DND-41 (cell line): ENCODE measurements at regions not wholly inside any gene's neighbourhood (a gene's known extent, or its start where the extent isn't known, plus 50 kb on each side); places are given as distances from the start of the nearest gene placed in this dataset.

ENCODE experiments used
- ATAC-seq: fragments of 200-7000 bp; cut with Tn5 transposase; 3 replicates; pipeline ENCODE4 v1.9.1; 2021; ENCODE audit warnings: low read depth; ENCODE audit not compliant: insufficient read depth
- DNase-seq: peaks from one replicate; pipeline ENCODE4 v3.0.0-alpha.2; 2020
- H2AFZ ChIP-seq: 2 replicates; pipeline ENCODE4 v1.6.0; 2012; ENCODE audit warnings: low read depth, low read length
- H3K27ac ChIP-seq: 2 replicates; pipeline ENCODE4 v1.5.1; 2012; ENCODE audit warnings: low read length, inconsistent platforms
- H3K27me3 ChIP-seq: fragments of 200-600 bp; sonication (generic); 2 replicates; pipeline ENCODE4 v1.6.0; 2012; ENCODE audit warnings: low read length, mild to moderate bottlenecking, inconsistent platforms; ENCODE audit not compliant: insufficient read depth, poor library complexity
- H3K36me3 ChIP-seq: 2 replicates; pipeline ENCODE4 v1.5.1; 2012; ENCODE audit warnings: low read length, inconsistent platforms; ENCODE audit not compliant: insufficient read depth
- H3K4me1 ChIP-seq: 2 replicates; pipeline ENCODE4 v1.5.1; 2012; ENCODE audit warnings: mild to moderate bottlenecking, low read length; ENCODE audit not compliant: insufficient read depth
- H3K4me2 ChIP-seq: 2 replicates; pipeline ENCODE4 v1.6.0; 2012; ENCODE audit warnings: mild to moderate bottlenecking, moderate library complexity, low read length, inconsistent platforms; ENCODE audit not compliant: insufficient read depth
- H3K4me3 ChIP-seq, 2 experiments: fragments of 200-600 bp in 1 of 2; shearing (Covaris generic) in 1 of 2; 2 replicates each; pipeline ENCODE4 v1.5.1; 2012 to 2016; ENCODE audit warnings: inconsistent platforms in 2 of 2, low read length in 2 of 2, mild to moderate bottlenecking in 2 of 2, low read depth in 1 of 2, moderate library complexity in 1 of 2
- H3K79me2 ChIP-seq: 2 replicates; pipeline ENCODE4 v1.6.0; 2012; ENCODE audit warnings: low read length, inconsistent platforms; ENCODE audit not compliant: insufficient read depth
- H3K9ac ChIP-seq: 2 replicates; pipeline ENCODE4 v1.6.0; 2012; ENCODE audit warnings: low read depth, mild to moderate bottlenecking, inconsistent platforms, low read length, moderate library complexity
- H3K9me3 ChIP-seq: 2 replicates; pipeline ENCODE4 v1.5.1; 2012; ENCODE audit warnings: low read length, moderate library complexity, mild to moderate bottlenecking, inconsistent platforms; ENCODE audit not compliant: insufficient read depth, severe bottlenecking
- H4K20me1 ChIP-seq: 2 replicates; pipeline ENCODE4 v1.6.0; 2012; ENCODE audit warnings: low read length; ENCODE audit not compliant: insufficient read depth
- EZH2 ChIP-seq: IDR thresholded peaks from 3 replicates; pipeline ENCODE4 v1.6.1; 2012; ENCODE audit warnings: borderline replicate concordance, low read depth, mild to moderate bottlenecking, moderate library complexity, low read length, inconsistent platforms; ENCODE audit not compliant: severe bottlenecking
- TF ChIP-seq, protein P1 (sequence below): IDR thresholded peaks from 2 replicates; pipeline ENCODE4 v1.5.1; 2012; ENCODE audit warnings: borderline replicate concordance, low read length, moderate library complexity, mild to moderate bottlenecking; ENCODE audit not compliant: poor library complexity, severe bottlenecking; ENCODE audit errors: extremely low read depth

- H2AFZ ChIP-seq, result no peak overlapping the region
- H3K27me3 ChIP-seq, result no peaks in the 10 kb centered on the region
- H3K4me2 ChIP-seq, result no peak overlapping the region
- no peak for ATAC-seq
- H3K79me2 ChIP-seq, result no peaks in the 10 kb centered on the region
- no peaks in the 10 kb centered on the region for H3K4me1 ChIP-seq
- H3K27ac ChIP-seq, result no peak overlapping the region
- H4K20me1 ChIP-seq, result no peaks in the 10 kb centered on the region
- no peak overlapping the region for H3K9ac ChIP-seq
- no peak overlapping the region for H3K4me3 ChIP-seq
- H3K36me3 ChIP-seq, result no peaks in the 10 kb centered on the region
- TF ChIP-seq EZH2, result no peak
- TF ChIP-seq, protein P1, sequence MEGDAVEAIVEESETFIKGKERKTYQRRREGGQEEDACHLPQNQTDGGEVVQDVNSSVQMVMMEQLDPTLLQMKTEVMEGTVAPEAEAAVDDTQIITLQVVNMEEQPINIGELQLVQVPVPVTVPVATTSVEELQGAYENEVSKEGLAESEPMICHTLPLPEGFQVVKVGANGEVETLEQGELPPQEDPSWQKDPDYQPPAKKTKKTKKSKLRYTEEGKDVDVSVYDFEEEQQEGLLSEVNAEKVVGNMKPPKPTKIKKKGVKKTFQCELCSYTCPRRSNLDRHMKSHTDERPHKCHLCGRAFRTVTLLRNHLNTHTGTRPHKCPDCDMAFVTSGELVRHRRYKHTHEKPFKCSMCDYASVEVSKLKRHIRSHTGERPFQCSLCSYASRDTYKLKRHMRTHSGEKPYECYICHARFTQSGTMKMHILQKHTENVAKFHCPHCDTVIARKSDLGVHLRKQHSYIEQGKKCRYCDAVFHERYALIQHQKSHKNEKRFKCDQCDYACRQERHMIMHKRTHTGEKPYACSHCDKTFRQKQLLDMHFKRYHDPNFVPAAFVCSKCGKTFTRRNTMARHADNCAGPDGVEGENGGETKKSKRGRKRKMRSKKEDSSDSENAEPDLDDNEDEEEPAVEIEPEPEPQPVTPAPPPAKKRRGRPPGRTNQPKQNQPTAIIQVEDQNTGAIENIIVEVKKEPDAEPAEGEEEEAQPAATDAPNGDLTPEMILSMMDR, result no peak
- no peaks in the 10 kb centered on the region for H3K9me3 ChIP-seq
- DNase-seq, result no peak
Measured at GRCh38 chr13:69391756-69392155, 715.9 kb upstream of the ATXN8OS start.

- H3K79me2 ChIP-seq, result no peaks in the 10 kb centered on the region
- no peak overlapping the region for H3K4me3 ChIP-seq
- no peaks in the 10 kb centered on the region for H3K9me3 ChIP-seq
- DNase-seq (no peak), ATAC-seq (no peak)
- no peaks in the 10 kb centered on the region for H4K20me1 ChIP-seq
- no peaks in the 10 kb centered on the region for H3K4me1 ChIP-seq
- no peak for TF ChIP-seq EZH2
- TF ChIP-seq, protein P1, result no peak
- no peaks in the 10 kb centered on the region for H3K36me3 ChIP-seq
- no peak overlapping the region for H3K4me2 ChIP-seq
- H3K9ac ChIP-seq, result no peak overlapping the region
- H2AFZ ChIP-seq, result no peak overlapping the region
- H3K27ac ChIP-seq, result no peak overlapping the region
- no peaks in the 10 kb centered on the region for H3K27me3 ChIP-seq
Measured at GRCh38 chr13:69389899-69390298, 717.7 kb upstream of the ATXN8OS start.

DNA sequence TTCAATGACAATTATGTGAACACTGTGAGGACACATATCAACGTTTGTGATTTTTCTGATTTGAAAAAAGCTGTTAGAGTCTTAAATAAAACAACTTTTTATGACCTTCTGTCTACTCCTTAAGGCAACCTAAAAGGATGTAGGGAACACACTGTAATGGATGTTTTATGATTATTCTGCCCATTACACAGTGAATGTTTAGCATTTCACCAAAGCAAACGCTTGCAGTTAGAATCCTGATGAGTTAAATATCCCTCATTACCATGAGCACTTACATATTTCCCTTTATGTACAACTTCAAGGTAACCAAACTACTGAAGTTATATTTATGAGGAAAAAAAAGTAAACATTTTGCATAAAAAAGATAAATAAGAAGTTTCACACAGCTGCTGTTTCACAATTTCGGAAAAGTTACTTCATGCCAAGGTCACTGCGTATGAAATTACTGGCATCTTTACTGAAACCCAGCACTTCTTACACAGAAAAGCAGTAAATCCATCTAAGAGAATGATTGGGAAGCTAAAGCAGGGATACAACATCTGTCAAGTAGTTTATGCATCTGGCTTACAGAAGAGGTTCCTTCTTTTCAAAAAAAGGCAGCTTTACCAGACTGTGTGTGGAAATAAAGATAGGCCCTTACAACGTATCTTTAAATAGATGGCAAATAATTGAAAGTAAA is 733.7 kb upstream of the ATXN8OS start:
- H3K4me2 ChIP-seq, result no peak overlapping the region
- no peak overlapping the region for H3K4me3 ChIP-seq
- no peaks in the 10 kb centered on the region for H3K27me3 ChIP-seq
- no peak overlapping the region for H2AFZ ChIP-seq
- H3K27ac ChIP-seq, result no peak overlapping the region
- H3K4me1 ChIP-seq, result no peaks in the 10 kb centered on the region
- TF ChIP-seq EZH2, result no peak
- no peaks in the 10 kb centered on the region for H3K79me2 ChIP-seq
- no peak for DNase-seq
- no peak for ATAC-seq
- H3K9ac ChIP-seq, result no peak overlapping the region
- H3K9me3 ChIP-seq, result no peaks in the 10 kb centered on the region
- H4K20me1 ChIP-seq, result no peaks in the 10 kb centered on the region
- no peaks in the 10 kb centered on the region for H3K36me3 ChIP-seq

- no peaks in the 10 kb centered on the region for H3K27me3 ChIP-seq
- TF ChIP-seq EZH2, result no peak
- TF ChIP-seq, protein P1, result no peak
- no peaks in the 10 kb centered on the region for H3K36me3 ChIP-seq
- H3K4me3 ChIP-seq, result no peak overlapping the region
- no peak for ATAC-seq
- H2AFZ ChIP-seq, result no peak overlapping the region
- no peaks in the 10 kb centered on the region for H4K20me1 ChIP-seq
- no peak overlapping the region for H3K27ac ChIP-seq
- H3K9me3 ChIP-seq, result no peaks in the 10 kb centered on the region
- no peak for DNase-seq
- H3K9ac ChIP-seq, result no peak overlapping the region
- no peak overlapping the region for H3K4me2 ChIP-seq
- H3K4me1 ChIP-seq, result no peaks in the 10 kb centered on the region
- H3K79me2 ChIP-seq, result no peaks in the 10 kb centered on the region
Measured at GRCh38 chr13:69363360-69363759, 744.3 kb upstream of the ATXN8OS start.
